ENCODE measurements at regions not wholly inside any gene's neighbourhood (a gene's known extent, or its start where the extent isn't known, plus 50 kb on each side); places are given as distances from the start of the nearest gene placed in this dataset.

DNA sequence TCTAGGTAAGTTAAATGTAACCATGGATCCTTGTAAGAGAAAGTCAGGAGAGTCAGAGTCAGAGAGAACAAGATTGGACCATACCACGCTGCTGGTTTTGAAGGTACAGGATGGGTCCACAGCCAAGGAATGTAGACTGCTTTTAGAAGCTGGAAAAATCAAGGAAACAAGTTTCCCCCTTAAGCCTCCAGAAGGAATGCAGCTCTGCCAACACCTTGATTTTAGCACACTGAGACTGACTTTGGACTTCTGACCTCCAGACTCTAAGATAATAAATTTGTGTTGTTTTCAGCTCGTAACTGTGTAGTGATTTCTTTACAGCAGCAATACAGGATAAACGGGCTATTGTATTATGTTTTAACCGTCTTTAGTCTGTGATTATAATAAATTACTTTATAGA, 108.0 kb upstream of the USP38 start:
- TF ChIP-seq CREB1 (IDR thresholded peaks at IDR 0.05; ENCODE audit: low read depth) (no peak), SP1 (IDR thresholded peaks at IDR 0.05; ENCODE audit: low read depth, low read length) (no peak), GABPA (IDR thresholded peaks at IDR 0.05; ENCODE audit: low read depth) (no peak), CHD2 (IDR thresholded peaks at IDR 0.05; ENCODE audit: borderline replicate concordance, low read depth, low read length) (no peak), NR2C1 (IDR thresholded peaks at IDR 0.05) (no peak), RFX5 (IDR thresholded peaks at IDR 0.05; ENCODE audit: low read depth, low read length) (no peak)
- TF ChIP-seq, protein P1, sequence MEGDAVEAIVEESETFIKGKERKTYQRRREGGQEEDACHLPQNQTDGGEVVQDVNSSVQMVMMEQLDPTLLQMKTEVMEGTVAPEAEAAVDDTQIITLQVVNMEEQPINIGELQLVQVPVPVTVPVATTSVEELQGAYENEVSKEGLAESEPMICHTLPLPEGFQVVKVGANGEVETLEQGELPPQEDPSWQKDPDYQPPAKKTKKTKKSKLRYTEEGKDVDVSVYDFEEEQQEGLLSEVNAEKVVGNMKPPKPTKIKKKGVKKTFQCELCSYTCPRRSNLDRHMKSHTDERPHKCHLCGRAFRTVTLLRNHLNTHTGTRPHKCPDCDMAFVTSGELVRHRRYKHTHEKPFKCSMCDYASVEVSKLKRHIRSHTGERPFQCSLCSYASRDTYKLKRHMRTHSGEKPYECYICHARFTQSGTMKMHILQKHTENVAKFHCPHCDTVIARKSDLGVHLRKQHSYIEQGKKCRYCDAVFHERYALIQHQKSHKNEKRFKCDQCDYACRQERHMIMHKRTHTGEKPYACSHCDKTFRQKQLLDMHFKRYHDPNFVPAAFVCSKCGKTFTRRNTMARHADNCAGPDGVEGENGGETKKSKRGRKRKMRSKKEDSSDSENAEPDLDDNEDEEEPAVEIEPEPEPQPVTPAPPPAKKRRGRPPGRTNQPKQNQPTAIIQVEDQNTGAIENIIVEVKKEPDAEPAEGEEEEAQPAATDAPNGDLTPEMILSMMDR (IDR thresholded peaks at IDR 0.05 in 2 of 3, conservative IDR thresholded peaks at IDR 0.05 in 1 of 3; ENCODE audit: control insufficient read depth in 2 of 3, extremely low read depth in 1 of 3, insufficient read depth in 1 of 3, low read depth in 3 of 3, low read length in 3 of 3) = no peak
